GM12892 (cell line): ENCODE measurements at regions not wholly inside any gene's neighbourhood (a gene's known extent, or its start where the extent isn't known, plus 50 kb on each side); places are given as distances from the start of the nearest gene placed in this dataset.
A peak's percentile ranks its signal among the peaks of the same experiment; 100 is the strongest.

Source experiments
- DNase-seq: peaks from one replicate; pipeline ENCODE4 v3.0.0; 2011; ENCODE audit not compliant: insufficient read length
- FAIRE-seq: peaks from 2 replicates; lab custom pipeline; 2011; peaks lifted over from hg19 to GRCh38; lab: Jason Lieb, UNC
- POLR2A ChIP-seq: IDR thresholded peaks from 2 replicates; pipeline ENCODE4 v1.6.1; 2011; ENCODE audit warnings: low read depth, low read length, control low read depth
- POLR2AphosphoS5 ChIP-seq: IDR thresholded peaks from 2 replicates; pipeline ENCODE4 v1.6.1; 2011; ENCODE audit warnings: low read depth, low read length, control low read depth
- TAF1 ChIP-seq: IDR thresholded peaks from 2 replicates; pipeline ENCODE4 v1.6.1; 2011; ENCODE audit warnings: low read depth, mild to moderate bottlenecking, control low read depth, low read length, borderline replicate concordance

DNA sequence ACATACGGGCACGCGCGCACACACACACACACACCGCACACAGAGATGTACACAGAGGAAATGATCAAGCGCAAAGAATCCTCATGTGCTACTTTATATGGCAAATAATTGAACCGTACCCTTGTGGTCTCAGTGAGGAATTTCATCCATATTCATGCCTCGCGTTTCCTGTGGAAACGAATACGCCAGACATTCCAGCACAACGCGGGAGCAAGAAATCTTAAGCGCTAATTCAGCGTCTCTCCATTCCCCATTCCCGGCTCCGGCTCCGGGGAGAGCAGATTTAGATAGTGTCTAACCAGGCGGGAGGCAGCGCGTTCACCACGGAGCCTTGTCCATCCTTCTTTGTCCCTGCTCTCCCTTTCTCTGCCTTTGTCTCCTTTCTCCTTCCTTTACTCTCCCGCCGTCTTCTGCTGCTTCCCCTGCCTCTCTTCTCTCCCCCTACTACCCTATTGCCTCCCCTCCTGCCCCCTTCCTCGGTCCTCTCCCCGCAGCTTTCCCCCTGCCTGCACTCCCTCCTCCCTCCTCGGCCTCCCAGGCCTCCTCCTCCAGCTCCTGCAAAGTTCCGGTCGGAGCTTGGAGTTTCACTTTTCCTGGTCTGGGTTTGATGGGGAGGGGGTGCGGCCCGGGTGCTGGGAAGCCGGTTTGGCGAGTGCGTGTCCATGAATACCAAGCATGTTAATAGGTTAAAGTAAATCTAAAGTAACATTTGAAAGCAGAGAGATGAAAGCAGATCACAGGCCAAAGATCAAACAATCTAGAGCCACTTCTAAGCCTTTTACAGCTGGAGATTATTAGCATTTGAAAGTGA lies 579.3 kb downstream of the BUD13 start:
- no peak for DNase-seq
- TF ChIP-seq POLR2A: no peak
- TF ChIP-seq POLR2AphosphoS5: no peak
- TF ChIP-seq TAF1: no peak
- FAIRE-seq: peak; percentile 54

- FAIRE-seq (no peak), DNase-seq (no peak)
- TF ChIP-seq POLR2AphosphoS5: no peak
- no peak for TF ChIP-seq TAF1
- TF ChIP-seq POLR2A: no peak
Observed at GRCh38 chr11:116192509-116193210, 580.1 kb downstream of the BUD13 start.

DNA sequence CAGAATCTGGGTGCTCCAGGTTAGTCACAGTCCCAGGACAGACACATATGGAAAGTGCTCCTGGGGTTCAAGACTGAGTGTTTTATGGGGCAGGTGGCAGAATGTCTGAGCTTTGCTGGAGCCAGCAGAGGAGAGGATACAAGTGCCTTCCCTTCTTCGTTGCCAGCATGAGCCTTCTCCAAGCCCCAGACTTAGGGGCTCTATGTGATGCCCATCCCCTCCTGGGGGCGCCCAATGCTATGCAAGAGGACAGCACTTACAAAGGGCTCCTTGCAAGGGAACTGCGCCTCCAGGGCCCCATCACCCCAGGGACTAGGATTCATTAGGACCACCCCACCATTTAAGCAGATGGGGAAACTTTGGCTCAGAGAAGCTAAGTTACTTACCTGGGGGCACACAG lies 581.9 kb downstream of the BUD13 start:
- DNase-seq (no peak), FAIRE-seq (no peak)
- TF ChIP-seq POLR2A (no peak), TAF1 (no peak), POLR2AphosphoS5 (no peak)

GRCh38 chr11:116189408-116190170 lies 583.2 kb downstream of the BUD13 start:
- DNase-seq (no peak), FAIRE-seq (no peak)
- TF ChIP-seq POLR2A: no peak
- TF ChIP-seq POLR2AphosphoS5: no peak

DNA sequence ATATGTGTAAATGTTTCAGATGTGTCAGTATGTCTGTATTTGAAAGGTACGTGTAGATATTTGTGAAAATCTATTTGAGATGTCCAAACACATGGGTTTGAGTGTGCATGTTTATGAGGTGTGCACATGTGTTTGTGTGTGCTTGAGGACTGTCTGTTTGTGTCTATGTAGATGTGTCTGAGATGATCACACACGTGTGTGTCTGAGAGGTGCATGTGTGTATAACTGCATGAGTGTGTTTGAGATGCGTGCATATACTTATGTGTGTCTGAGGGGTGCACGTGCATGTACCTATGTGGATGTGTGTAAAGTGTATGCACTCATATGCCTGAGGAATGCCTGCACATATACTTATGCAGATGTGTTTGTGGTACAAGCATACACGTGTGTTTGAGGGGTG lies 584.4 kb downstream of the BUD13 start:
- FAIRE-seq: peak; percentile 17
- no peak for DNase-seq
- TF ChIP-seq TAF1: no peak
- TF ChIP-seq POLR2AphosphoS5: no peak
- TF ChIP-seq POLR2A: no peak

- FAIRE-seq: no peak
- DNase-seq: no peak
- TF ChIP-seq POLR2A (no peak), TAF1 (no peak), POLR2AphosphoS5 (no peak)
Observed at GRCh38 chr11:116187026-116187425, 585.8 kb downstream of the BUD13 start.

DNA sequence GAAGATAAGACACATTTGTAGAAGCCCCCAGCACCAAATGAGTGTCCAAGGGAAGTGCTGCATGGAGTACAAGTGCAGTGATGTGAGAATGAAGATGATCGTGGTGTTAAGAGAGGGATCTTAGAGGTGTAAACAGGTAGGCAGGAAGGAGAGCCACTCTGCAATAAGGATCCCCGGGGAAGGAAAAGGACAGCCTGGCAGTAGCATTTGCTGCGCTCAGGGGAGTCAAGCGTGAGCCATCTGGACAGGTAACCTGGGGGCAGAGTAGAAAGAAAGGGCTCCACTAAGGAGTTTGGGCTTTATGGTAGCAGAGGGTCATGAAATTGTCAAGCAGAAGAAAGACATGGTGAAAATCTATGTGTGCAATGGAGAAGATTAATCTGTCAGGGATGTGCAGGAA lies 587.2 kb downstream of the BUD13 start:
- no peak for DNase-seq
- FAIRE-seq: no peak
- TF ChIP-seq POLR2AphosphoS5: no peak
- no peak for TF ChIP-seq POLR2A
- TF ChIP-seq TAF1: no peak

DNA sequence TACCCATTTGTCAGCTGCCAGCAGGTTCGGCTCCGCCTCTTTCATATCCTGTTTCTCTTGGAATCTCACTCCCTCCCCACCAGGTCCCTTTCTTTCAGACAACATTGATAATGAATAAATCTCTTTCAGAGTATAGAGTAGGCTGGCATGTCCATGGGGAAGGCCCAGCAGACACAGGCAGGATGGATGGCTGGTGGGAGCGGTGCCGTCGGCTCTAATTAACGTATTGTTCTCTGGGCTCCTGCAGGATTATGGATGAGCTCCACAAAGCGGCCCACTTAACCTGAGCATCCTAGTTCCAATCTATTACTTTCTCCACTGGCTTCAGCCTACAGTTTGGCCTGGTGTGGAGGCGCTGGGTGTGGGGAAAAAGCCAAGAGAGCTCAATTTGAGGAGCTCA lies 588.0 kb downstream of the BUD13 start:
- DNase-seq (no peak), FAIRE-seq (no peak)
- TF ChIP-seq POLR2A (no peak), POLR2AphosphoS5 (no peak), TAF1 (no peak)

- DNase-seq (no peak), FAIRE-seq (no peak)
- TF ChIP-seq TAF1 (no peak), POLR2AphosphoS5 (no peak), POLR2A (no peak)
Observed at GRCh38 chr11:116182356-116182966, 590.3 kb downstream of the BUD13 start.

DNA sequence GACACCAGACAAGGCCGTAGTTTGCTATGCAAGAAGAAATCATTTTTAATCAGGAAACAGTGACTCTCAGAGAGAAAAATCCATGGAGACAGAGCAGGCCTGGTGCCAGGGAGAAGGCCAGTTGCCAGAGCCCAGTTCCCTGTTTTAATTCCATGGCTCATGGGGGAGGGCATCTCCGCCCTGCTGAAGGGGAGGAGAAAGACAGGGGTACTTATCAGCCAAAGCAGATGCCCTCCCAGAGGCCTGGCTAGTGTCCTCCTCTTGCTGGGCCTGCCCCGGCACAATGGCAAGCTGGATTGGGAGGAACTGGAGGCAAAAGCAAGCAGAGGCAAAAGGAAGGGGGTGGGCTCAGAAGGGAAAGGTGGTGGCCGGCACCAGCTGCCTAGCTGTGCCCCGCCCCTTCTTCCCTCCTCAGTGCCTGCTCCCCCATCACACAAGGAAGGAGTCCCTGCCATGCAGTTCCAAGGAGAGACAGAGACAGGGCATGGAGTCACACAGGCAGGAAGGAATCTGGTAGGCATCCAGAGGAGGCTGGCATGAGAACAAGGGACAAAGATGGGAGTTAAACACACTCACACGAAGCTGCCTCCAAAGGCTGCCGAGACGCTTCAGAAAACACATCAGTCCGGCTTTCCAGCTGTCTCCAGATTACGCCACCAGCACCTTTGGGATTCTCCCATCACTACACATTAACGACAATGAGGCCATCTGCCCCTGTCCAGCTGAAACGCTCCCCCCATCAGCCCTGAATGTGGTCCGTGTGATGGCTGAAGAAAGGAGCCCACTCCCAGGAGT lies 591.8 kb downstream of the BUD13 start:
- DNase-seq (no peak), FAIRE-seq (no peak)
- no peak for TF ChIP-seq TAF1
- no peak for TF ChIP-seq POLR2A
- TF ChIP-seq POLR2AphosphoS5: no peak

- peak; percentile 17 for FAIRE-seq
- TF ChIP-seq POLR2A (no peak), TAF1 (no peak), POLR2AphosphoS5 (no peak)
- no peak for DNase-seq
Observed at GRCh38 chr11:116179401-116179800, 593.4 kb downstream of the BUD13 start.
